Neural progenitor cell (in vitro differentiated cells): ENCODE measurements at regions not wholly inside any gene's neighbourhood (a gene's known extent, or its start where the extent isn't known, plus 50 kb on each side); places are given as distances from the start of the nearest gene placed in this dataset.

Experiments
- CTCF ChIP-seq: fragments of 200-600 bp; sonication (generic); IDR thresholded peaks from 2 replicates; pipeline ENCODE4 v1.5.1; 2017; ENCODE audit warnings: antibody characterized with exemption, mild to moderate bottlenecking
- EZH2 ChIP-seq: fragments of 200-600 bp; sonication (generic); IDR thresholded peaks from 2 replicates; pipeline ENCODE4 v1.6.1; 2017; ENCODE audit warnings: antibody characterized with exemption, mild to moderate bottlenecking, moderate library complexity

GRCh38 chr4:100041646-100042045 is 91.6 kb upstream of the H2AZ1 start:
- TF ChIP-seq CTCF (no peak), EZH2 (no peak)
